IMR-90 (cell line): ENCODE measurements at regions not wholly inside any gene's neighbourhood (a gene's known extent, or its start where the extent isn't known, plus 50 kb on each side); places are given as distances from the start of the nearest gene placed in this dataset.

Experiments
- ATAC-seq: fragments of 200-7000 bp; cut with Tn5 transposase; 2 replicates; pipeline ENCODE4 v1.9.1; 2020; ENCODE audit warnings: low read depth, mild to moderate bottlenecking, moderate library complexity
- BruUV-seq: library from RNA; stranded (reverse); fragments of 400-500 nt; replicated peaks from 2 replicates; lab custom pipeline; 2021; lab: Mats Ljungman, UMichigan
- CTCF ChIA-PET: fragments of 300-600 bp; formaldehyde crosslinking; extraction: SDS; loops from one replicate; lab custom pipeline; 2021; ENCODE audit warnings: antibody characterized with exemption; lab: Yijun Ruan, JAX
- POLR2A ChIA-PET: fragments of 300-600 bp; sonication (Branson Sonifier 250); formaldehyde crosslinking; loops from one replicate; lab custom pipeline; 2022; ENCODE audit warnings: antibody characterized with exemption; ENCODE audit not compliant: unreplicated experiment; lab: Charles Lee
- DNase-seq: peaks from one replicate; pipeline ENCODE4 v3.0.0; 2013
- H2AFZ ChIP-seq: replicated peaks from 2 replicates; pipeline ENCODE3; 2013; ENCODE audit warnings: low read length, mild to moderate bottlenecking; ENCODE audit not compliant: poor library complexity
- H2AK5ac ChIP-seq: 2 replicates; pipeline ENCODE4 v1.6.1; 2013; ENCODE audit warnings: low read depth, low read length, inconsistent platforms
- H2AK9ac ChIP-seq: replicated peaks from 2 replicates; pipeline ENCODE3; 2013; ENCODE audit warnings: mild to moderate bottlenecking, low read depth, low read length, moderate library complexity; ENCODE audit not compliant: poor library complexity
- H2BK120ac ChIP-seq: 2 replicates; pipeline ENCODE4 v1.6.1; 2013; ENCODE audit warnings: low read depth, low read length, inconsistent platforms
- H2BK15ac ChIP-seq: 3 replicates; pipeline ENCODE4 v1.6.1; 2013; ENCODE audit warnings: low read depth, low read length, inconsistent platforms
- H2BK20ac ChIP-seq: 2 replicates; pipeline ENCODE4 v1.6.1; 2013; ENCODE audit warnings: low read depth, mild to moderate bottlenecking, inconsistent platforms, low read length, moderate library complexity
- H2BK5ac ChIP-seq: 2 replicates; pipeline ENCODE4 v1.6.1; 2013; ENCODE audit warnings: mild to moderate bottlenecking, low read depth, low read length, inconsistent platforms; ENCODE audit not compliant: poor library complexity, severe bottlenecking
- H3K14ac ChIP-seq: replicated peaks from 2 replicates; pipeline ENCODE4 v1.6.1; 2013; ENCODE audit warnings: low read depth, low read length, inconsistent platforms
- H3K18ac ChIP-seq: 2 replicates; pipeline ENCODE4 v1.6.1; 2013; ENCODE audit warnings: low read depth, low read length, control low read depth
- H3K23ac ChIP-seq: 2 replicates; pipeline ENCODE4 v1.6.1; 2013; ENCODE audit warnings: low read depth, low read length, inconsistent platforms
- H3K27ac ChIP-seq: 2 replicates; pipeline ENCODE4 v1.5.1; 2013; ENCODE audit warnings: mild to moderate bottlenecking, control low read depth, low read length; ENCODE audit not compliant: insufficient read depth
- H3K27me3 ChIP-seq: 2 replicates; pipeline ENCODE4 v1.6.1; 2013; ENCODE audit warnings: low read length; ENCODE audit not compliant: control insufficient read depth, insufficient read depth
- H3K36me3 ChIP-seq: 2 replicates; pipeline ENCODE4 v1.6.1; 2013; ENCODE audit warnings: low read length, mixed read lengths; ENCODE audit not compliant: control insufficient read depth, insufficient read depth
- H3K4ac ChIP-seq: 2 replicates; pipeline ENCODE4 v1.6.1; 2013; ENCODE audit warnings: low read depth, low read length, inconsistent platforms
- H3K4me1 ChIP-seq: 2 replicates; pipeline ENCODE4 v1.6.1; 2013; ENCODE audit warnings: low read length, mixed read lengths; ENCODE audit not compliant: control insufficient read depth, insufficient read depth
- H3K4me2 ChIP-seq: 2 replicates; pipeline ENCODE4 v1.6.1; 2013; ENCODE audit warnings: low read depth, mild to moderate bottlenecking, control low read depth, low read length, moderate library complexity
- H3K4me3 ChIP-seq: 2 replicates; pipeline ENCODE4 v1.5.1; 2013; ENCODE audit warnings: low read depth, mild to moderate bottlenecking, control low read depth, low read length, moderate library complexity; ENCODE audit not compliant: insufficient read depth
- H3K56ac ChIP-seq: 2 replicates; pipeline ENCODE4 v1.6.1; 2013; ENCODE audit warnings: low read length, inconsistent platforms; ENCODE audit not compliant: insufficient read depth; ENCODE audit errors: extremely low read depth
- H3K79me1 ChIP-seq, 2 experiments: 2 replicates each; pipeline ENCODE4 v1.6.1; 2013; ENCODE audit warnings: low read length in 2 of 2, inconsistent platforms in 1 of 2, low read depth in 1 of 2
- H3K9ac ChIP-seq: 2 replicates; pipeline ENCODE4 v1.6.1; 2013; ENCODE audit warnings: low read depth, low read length, control low read depth
- H3K9me1 ChIP-seq: 2 replicates; pipeline ENCODE4 v1.6.1; 2013; ENCODE audit warnings: low read length, inconsistent platforms; ENCODE audit not compliant: insufficient read depth
- H3K9me3 ChIP-seq: 2 replicates; pipeline ENCODE4 v1.6.1; 2013; ENCODE audit warnings: low read length; ENCODE audit not compliant: control insufficient read depth, insufficient read depth
- H4K20me1 ChIP-seq: 2 replicates; pipeline ENCODE4 v1.6.1; 2013; ENCODE audit warnings: low read length, inconsistent platforms; ENCODE audit not compliant: insufficient read depth
- H4K5ac ChIP-seq: 2 replicates; pipeline ENCODE4 v1.6.1; 2013; ENCODE audit warnings: mild to moderate bottlenecking, low read depth, low read length, control low read depth
- H4K8ac ChIP-seq, 2 experiments: 2 replicates each; pipeline ENCODE4 v1.6.1; 2013; ENCODE audit warnings: low read depth in 2 of 2, low read length in 2 of 2, control low read depth in 1 of 2, inconsistent platforms in 1 of 2
- H4K91ac ChIP-seq: 2 replicates; pipeline ENCODE4 v1.6.1; 2013; ENCODE audit warnings: low read depth, low read length, inconsistent platforms; ENCODE audit not compliant: insufficient read depth
- BHLHE40 ChIP-seq: fragments of 150-350 bp; IDR thresholded peaks from 2 replicates; pipeline ENCODE4 v1.6.1; 2016; ENCODE audit warnings: mild to moderate bottlenecking, low read depth, low read length
- CEBPB ChIP-seq: IDR thresholded peaks from 2 replicates; pipeline ENCODE4 v1.6.1; 2012; ENCODE audit warnings: low read depth, low read length, improper control_type of control experiment
- CHD1 ChIP-seq: IDR thresholded peaks from 2 replicates; pipeline ENCODE4 v1.6.1; 2012; ENCODE audit warnings: low read depth, low read length, improper control_type of control experiment
- FOS ChIP-seq: fragments of 150-350 bp; IDR thresholded peaks from 2 replicates; pipeline ENCODE4 v1.6.1; 2016; ENCODE audit warnings: low read depth, low read length
- MAFK ChIP-seq: IDR thresholded peaks from 2 replicates; pipeline ENCODE4 v1.6.1; 2012; ENCODE audit warnings: low read depth, low read length, improper control_type of control experiment
- MAZ ChIP-seq: IDR thresholded peaks from 2 replicates; pipeline ENCODE4 v1.6.1; 2012; ENCODE audit warnings: low read depth, mild to moderate bottlenecking, low read length, improper control_type of control experiment, moderate library complexity, borderline replicate concordance
- MXI1 ChIP-seq: IDR thresholded peaks from 2 replicates; pipeline ENCODE4 v1.6.1; 2012; ENCODE audit warnings: low read depth, mild to moderate bottlenecking, low read length, moderate library complexity, borderline replicate concordance
- NFE2L2 ChIP-seq: fragments of 150-350 bp; IDR thresholded peaks from 2 replicates; pipeline ENCODE4 v1.6.1; 2016; ENCODE audit warnings: low read depth, mild to moderate bottlenecking, low read length
- POLR2A ChIP-seq: IDR thresholded peaks from 2 replicates; pipeline ENCODE4 v1.6.1; 2012; ENCODE audit warnings: mild to moderate bottlenecking, low read depth, low read length
- RAD21 ChIP-seq: IDR thresholded peaks from 2 replicates; pipeline ENCODE4 v1.6.1; 2012; ENCODE audit warnings: low read length, improper control_type of control experiment
- RCOR1 ChIP-seq: IDR thresholded peaks from 2 replicates; pipeline ENCODE4 v1.6.1; 2012; ENCODE audit warnings: mild to moderate bottlenecking, low read length, improper control_type of control experiment; ENCODE audit not compliant: insufficient replicate concordance
- RFX5 ChIP-seq: IDR thresholded peaks from 2 replicates; pipeline ENCODE4 v1.8.0; 2012; ENCODE audit warnings: low read depth, mild to moderate bottlenecking, low read length, moderate library complexity
- SMC3 ChIP-seq: fragments of 150-350 bp; IDR thresholded peaks from 2 replicates; pipeline ENCODE4 v1.6.1; 2016; ENCODE audit warnings: low read depth, mild to moderate bottlenecking, antibody characterized with exemption, low read length, moderate library complexity
- WGBS, 2 experiments: methylation state at CpG; one replicate each; pipeline versions ENCODE4 v1.1.5 to v1.1.7; 2013; ENCODE audit warnings: missing lambda C conversion rate in 2 of 2; ENCODE audit not compliant: insufficient read length in 1 of 2; ENCODE audit errors: extremely low coverage in 2 of 2; 5-methylcytosine and 5-hydroxymethylcytosine counted together
- dilution Hi-C: fragments of 300-500 bp; cut with HindIII; formaldehyde crosslinking; loops from one replicate; pipeline ENCODE4 v1.14.3; 2018; ENCODE audit warnings: low sequenced_read_pairs; ENCODE audit not compliant: unreplicated experiment
- in situ Hi-C: fragments of 300-500 bp; cut with MboI; formaldehyde crosslinking; loops from 3 replicates; pipeline ENCODE4 v1.14.3; 2019; ENCODE audit warnings: low sequenced_read_pairs, inconsistent platforms, mixed read lengths
- intact Hi-C: fragments of 100-400 bp; cut with micrococcal nuclease; formaldehyde crosslinking; loops from 2 replicates; pipeline ENCODE4 v1.10.0; 2022
- TF ChIP-seq, protein P1 (sequence below): fragments of 150-350 bp; IDR thresholded peaks from 2 replicates; pipeline ENCODE4 v1.6.1; 2016; ENCODE audit warnings: low read depth, mild to moderate bottlenecking, low read length, moderate library complexity, borderline replicate concordance
- TF ChIP-seq, protein P2 (sequence below): conservative IDR thresholded peaks from 2 replicates; pipeline ENCODE4 v1.5.1; 2012; ENCODE audit warnings: mild to moderate bottlenecking, low read depth, low read length, improper control_type of control experiment
- TF ChIP-seq, protein P3 (sequence below): fragments of 150-350 bp; IDR thresholded peaks from 2 replicates; pipeline ENCODE4 v1.6.1; 2017; ENCODE audit warnings: mild to moderate bottlenecking, antibody characterized with exemption, low read length, low read depth

GRCh38 chr13:72514146-72514545 is 213.3 kb downstream of the MZT1 start:
- Histone ChIP-seq H2AK5ac (no peak overlapping the region), H3K18ac (no peak overlapping the region), H2BK5ac (no peak overlapping the region), H3K9ac (no peak overlapping the region), H3K4ac (no peak overlapping the region), H4K20me1 (no peaks in the 10 kb centered on the region), H2AK9ac (no peak overlapping the region), H2BK120ac (no peak overlapping the region), H2BK20ac (no peak overlapping the region), H3K23ac (no peak overlapping the region), H3K14ac (no peak overlapping the region), H2BK15ac (no peak overlapping the region), H3K36me3 (no peaks in the 10 kb centered on the region), H3K9me3 (no peaks in the 10 kb centered on the region), H2AFZ (no peak overlapping the region), H3K9me1 (no peaks in the 10 kb centered on the region), H4K91ac (no peak overlapping the region), H3K4me2 (no peak overlapping the region), H4K8ac (no peak overlapping the region), H3K27me3 (no peaks in the 10 kb centered on the region), H3K4me3 (no peak overlapping the region), H3K27ac (no peak overlapping the region), H3K4me1 (no peaks in the 10 kb centered on the region), H4K5ac (no peak overlapping the region), H3K79me1 (no peaks in the 10 kb centered on the region), H3K56ac (no peak overlapping the region)
- no peak for TF ChIP-seq MAZ
- TF ChIP-seq RAD21: no peak
- TF ChIP-seq CEBPB: no peak
- no peak for TF ChIP-seq BHLHE40
- TF ChIP-seq RFX5: no peak
- TF ChIP-seq SMC3: no peak
- TF ChIP-seq, protein P1, sequence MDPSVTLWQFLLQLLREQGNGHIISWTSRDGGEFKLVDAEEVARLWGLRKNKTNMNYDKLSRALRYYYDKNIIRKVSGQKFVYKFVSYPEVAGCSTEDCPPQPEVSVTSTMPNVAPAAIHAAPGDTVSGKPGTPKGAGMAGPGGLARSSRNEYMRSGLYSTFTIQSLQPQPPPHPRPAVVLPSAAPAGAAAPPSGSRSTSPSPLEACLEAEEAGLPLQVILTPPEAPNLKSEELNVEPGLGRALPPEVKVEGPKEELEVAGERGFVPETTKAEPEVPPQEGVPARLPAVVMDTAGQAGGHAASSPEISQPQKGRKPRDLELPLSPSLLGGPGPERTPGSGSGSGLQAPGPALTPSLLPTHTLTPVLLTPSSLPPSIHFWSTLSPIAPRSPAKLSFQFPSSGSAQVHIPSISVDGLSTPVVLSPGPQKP: no peak
- TF ChIP-seq, protein P2, sequence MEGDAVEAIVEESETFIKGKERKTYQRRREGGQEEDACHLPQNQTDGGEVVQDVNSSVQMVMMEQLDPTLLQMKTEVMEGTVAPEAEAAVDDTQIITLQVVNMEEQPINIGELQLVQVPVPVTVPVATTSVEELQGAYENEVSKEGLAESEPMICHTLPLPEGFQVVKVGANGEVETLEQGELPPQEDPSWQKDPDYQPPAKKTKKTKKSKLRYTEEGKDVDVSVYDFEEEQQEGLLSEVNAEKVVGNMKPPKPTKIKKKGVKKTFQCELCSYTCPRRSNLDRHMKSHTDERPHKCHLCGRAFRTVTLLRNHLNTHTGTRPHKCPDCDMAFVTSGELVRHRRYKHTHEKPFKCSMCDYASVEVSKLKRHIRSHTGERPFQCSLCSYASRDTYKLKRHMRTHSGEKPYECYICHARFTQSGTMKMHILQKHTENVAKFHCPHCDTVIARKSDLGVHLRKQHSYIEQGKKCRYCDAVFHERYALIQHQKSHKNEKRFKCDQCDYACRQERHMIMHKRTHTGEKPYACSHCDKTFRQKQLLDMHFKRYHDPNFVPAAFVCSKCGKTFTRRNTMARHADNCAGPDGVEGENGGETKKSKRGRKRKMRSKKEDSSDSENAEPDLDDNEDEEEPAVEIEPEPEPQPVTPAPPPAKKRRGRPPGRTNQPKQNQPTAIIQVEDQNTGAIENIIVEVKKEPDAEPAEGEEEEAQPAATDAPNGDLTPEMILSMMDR: no peak
- TF ChIP-seq POLR2A: no peak
- TF ChIP-seq, protein P3, sequence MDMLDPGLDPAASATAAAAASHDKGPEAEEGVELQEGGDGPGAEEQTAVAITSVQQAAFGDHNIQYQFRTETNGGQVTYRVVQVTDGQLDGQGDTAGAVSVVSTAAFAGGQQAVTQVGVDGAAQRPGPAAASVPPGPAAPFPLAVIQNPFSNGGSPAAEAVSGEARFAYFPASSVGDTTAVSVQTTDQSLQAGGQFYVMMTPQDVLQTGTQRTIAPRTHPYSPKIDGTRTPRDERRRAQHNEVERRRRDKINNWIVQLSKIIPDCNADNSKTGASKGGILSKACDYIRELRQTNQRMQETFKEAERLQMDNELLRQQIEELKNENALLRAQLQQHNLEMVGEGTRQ: no peak
- TF ChIP-seq RCOR1: no peak
- no peak for TF ChIP-seq MXI1
- no peak for TF ChIP-seq FOS
- TF ChIP-seq NFE2L2: no peak
- TF ChIP-seq CHD1: no peak
- TF ChIP-seq MAFK: no peak
- ChIA-PET CTCF (no interaction called here), POLR2A (no interaction called here)
- WGBS, 2 experiments: no CpG with 5 or more reads among the region's 1 CpG
- DNase-seq (no peak), ATAC-seq (no peak)
- in situ Hi-C loops (no loop called here), dilution Hi-C loops (no loop called here), intact Hi-C loops (no loop called here)
- no TSS peak for BruUV-seq
